SK-N-SH (cell line): ENCODE measurements at regions not wholly inside any gene's neighbourhood (a gene's known extent, or its start where the extent isn't known, plus 50 kb on each side); places are given as distances from the start of the nearest gene placed in this dataset.

Source experiments
- CTCF ChIA-PET: fragments of 300-600, 350-600 bp; formaldehyde crosslinking; extraction: SDS; loops from one replicate; lab custom pipeline; 2021; lab: Yijun Ruan, JAX
- POLR2A ChIA-PET: fragments of 350-600 bp; sonication (Branson Sonifier 250); formaldehyde crosslinking; extraction: SDS; loops from one replicate; lab custom pipeline; 2020; ENCODE audit warnings: antibody characterized with exemption, inconsistent platforms; lab: Yijun Ruan, JAX
- DNase-seq: peaks from one replicate; pipeline ENCODE4 v3.0.0; 2012
- H2AFZ ChIP-seq: fragments of 200-600 bp; sonication (generic); 2 replicates; pipeline ENCODE4 v1.8.1; 2016; ENCODE audit warnings: antibody characterized with exemption, mild to moderate bottlenecking, low read depth
- H3F3A ChIP-seq: fragments of 200-600 bp; sonication (generic); replicated peaks from 2 replicates; pipeline ENCODE3; 2016; ENCODE audit warnings: antibody characterized with exemption, mild to moderate bottlenecking; ENCODE audit not compliant: insufficient read depth
- H3K27ac ChIP-seq, 2 experiments: fragments of 200-500 bp in 1 of 2; fragments of 200-600 bp in 1 of 2; sonication (Bioruptor generic) in 1 of 2; sonication (generic), shearing (Covaris generic) in 1 of 2; 2 replicates each; pipeline versions ENCODE4 v1.5.1 to v1.6.1; 2014 to 2016; ENCODE audit warnings: low read depth in 2 of 2, inconsistent platforms in 1 of 2, low read length in 1 of 2, mild to moderate bottlenecking in 1 of 2, mixed read lengths in 1 of 2
- H3K27me3 ChIP-seq: fragments of 200-600 bp; sonication (generic), shearing (Covaris generic); 2 replicates; pipeline ENCODE4 v1.6.1; 2016; ENCODE audit warnings: mixed run types; ENCODE audit not compliant: insufficient read depth
- H3K36me3 ChIP-seq, 2 experiments: fragments of 200-500 bp in 1 of 2; fragments of 200-600 bp in 1 of 2; sonication (Bioruptor generic) in 1 of 2; sonication (generic) in 1 of 2; replicated peaks in 1 of 2; 2 replicates each; pipeline versions ENCODE3 to v1.5.1; 2014 to 2016; ENCODE audit warnings: low read length in 1 of 2, mild to moderate bottlenecking in 1 of 2; ENCODE audit not compliant: insufficient read depth in 2 of 2, control insufficient read depth in 1 of 2
- H3K4me1 ChIP-seq, 2 experiments: fragments of 200-500 bp in 1 of 2; fragments of 200-600 bp in 1 of 2; sonication (Bioruptor generic) in 1 of 2; sonication (generic), shearing (Covaris generic) in 1 of 2; 2 replicates each; pipeline versions ENCODE4 v1.5.1 to v1.6.1; 2014 to 2016; ENCODE audit warnings: low read depth in 1 of 2, low read length in 1 of 2, mixed run types in 1 of 2; ENCODE audit not compliant: insufficient read depth in 2 of 2, control insufficient read depth in 1 of 2
- H3K4me2 ChIP-seq: fragments of 200-600 bp; sonication (generic), shearing (Covaris generic); 2 replicates; pipeline ENCODE4 v1.6.1; 2017; ENCODE audit warnings: mixed run types
- H3K4me3 ChIP-seq, 2 experiments: fragments of 200-500 bp in 1 of 2; fragments of 200-600 bp in 1 of 2; sonication (Bioruptor generic) in 1 of 2; sonication (generic), shearing (Covaris generic) in 1 of 2; 2 replicates each; pipeline versions ENCODE4 v1.5.1 to v1.8.1; 2014 to 2016; ENCODE audit warnings: low read depth in 2 of 2, inconsistent platforms in 1 of 2, low read length in 1 of 2, mild to moderate bottlenecking in 1 of 2, mixed read lengths in 1 of 2, moderate library complexity in 1 of 2
- H3K79me2 ChIP-seq: fragments of 200-600 bp; sonication (generic); 2 replicates; pipeline ENCODE4 v1.8.1; 2017; ENCODE audit warnings: mild to moderate bottlenecking; ENCODE audit not compliant: insufficient read depth
- H3K9ac ChIP-seq: fragments of 200-600 bp; sonication (generic); 2 replicates; pipeline ENCODE4 v1.6.1; 2017; ENCODE audit warnings: mixed run types
- H3K9me2 ChIP-seq: fragments of 200-600 bp; sonication (generic); 2 replicates; pipeline ENCODE4 v1.6.1; 2017; ENCODE audit warnings: mixed run types
- H3K9me3 ChIP-seq: fragments of 200-600 bp; sonication (generic); 2 replicates; pipeline ENCODE4 v1.6.1; 2017; ENCODE audit warnings: mixed run types, mild to moderate bottlenecking, moderate library complexity
- H4K20me1 ChIP-seq: fragments of 200-600 bp; sonication (generic); 2 replicates; pipeline ENCODE4 v1.6.1; 2017; ENCODE audit warnings: mild to moderate bottlenecking, mixed run types; ENCODE audit not compliant: insufficient read depth
- CHD2 ChIP-seq: fragments of 150-350 bp; IDR thresholded peaks from 2 replicates; pipeline ENCODE4 v1.6.1; 2018; ENCODE audit warnings: low read length; ENCODE audit not compliant: partially characterized antibody
- CTCF ChIP-seq: fragments of 200-600 bp; sonication (generic); IDR thresholded peaks from 2 replicates; pipeline ENCODE4 v1.6.1; 2017; ENCODE audit warnings: antibody characterized with exemption, mild to moderate bottlenecking, moderate library complexity
- ELF1 ChIP-seq: IDR thresholded peaks from 2 replicates; pipeline ENCODE4 v1.4.0; 2012
- FOSL2 ChIP-seq: IDR thresholded peaks from 2 replicates; pipeline ENCODE4 v1.4.0; 2012; ENCODE audit warnings: low read depth, mild to moderate bottlenecking, moderate library complexity, borderline replicate concordance
- FOXJ3 ChIP-seq: sonication (generic); formaldehyde crosslinking; IDR thresholded peaks from 2 replicates; pipeline ENCODE4 v1.5.1; 2020; ENCODE audit warnings: mild to moderate bottlenecking, missing genetic modification reagents
- GATA2 ChIP-seq: sonication (generic); formaldehyde crosslinking; IDR thresholded peaks from 2 replicates; pipeline ENCODE4 v1.5.0; 2020; ENCODE audit warnings: mild to moderate bottlenecking, missing genetic modification reagents
- IRF3 ChIP-seq: fragments of 150-350 bp; IDR thresholded peaks from 2 replicates; pipeline ENCODE4 v1.6.1; 2016; ENCODE audit warnings: mild to moderate bottlenecking, low read depth, low read length
- JUND ChIP-seq: IDR thresholded peaks from 2 replicates; pipeline ENCODE4 v1.4.0; 2012
- MAX ChIP-seq: IDR thresholded peaks from 2 replicates; pipeline ENCODE4 v1.4.0; 2012; ENCODE audit warnings: low read depth
- MXI1 ChIP-seq: IDR thresholded peaks from 2 replicates; pipeline ENCODE4 v1.6.1; 2012; ENCODE audit warnings: mild to moderate bottlenecking, low read depth, low read length, improper control_type of control experiment
- PBX3 ChIP-seq: IDR thresholded peaks from 2 replicates; pipeline ENCODE4; 2012
- POLR2AphosphoS5 ChIP-seq: IDR thresholded peaks from 2 replicates; pipeline ENCODE4 v1.6.1; 2012; ENCODE audit warnings: low read depth, low read length
- RCOR1 ChIP-seq: fragments of 150-350 bp; IDR thresholded peaks from 2 replicates; pipeline ENCODE4 v1.6.1; 2017; ENCODE audit warnings: antibody characterized with exemption, low read length
- RFX5 ChIP-seq: IDR thresholded peaks from 2 replicates; pipeline ENCODE4 v1.6.1; 2012; ENCODE audit warnings: mild to moderate bottlenecking, improper control_type of control experiment, low read length
- RXRA ChIP-seq: IDR thresholded peaks from 2 replicates; pipeline ENCODE4 v1.4.0; 2012; ENCODE audit warnings: low read depth, mild to moderate bottlenecking, borderline replicate concordance
- SIN3A ChIP-seq: IDR thresholded peaks from 2 replicates; pipeline ENCODE4 v1.6.1; 2012; ENCODE audit warnings: low read depth, mild to moderate bottlenecking, low read length, moderate library complexity, borderline replicate concordance
- SMC3 ChIP-seq: IDR thresholded peaks from 2 replicates; pipeline ENCODE4 v1.6.1; 2012; ENCODE audit warnings: low read depth, low read length, improper control_type of control experiment
- TAF1 ChIP-seq: IDR thresholded peaks from 2 replicates; pipeline ENCODE4 v1.6.1; 2012; ENCODE audit warnings: low read depth, mild to moderate bottlenecking, low read length, moderate library complexity, borderline replicate concordance
- TCF12 ChIP-seq: IDR thresholded peaks from 2 replicates; pipeline ENCODE4 v1.4.0; 2012
- TEAD4 ChIP-seq: IDR thresholded peaks from 2 replicates; pipeline ENCODE4 v1.4.0; 2012; ENCODE audit warnings: mild to moderate bottlenecking, borderline replicate concordance; ENCODE audit not compliant: insufficient read depth
- ZBTB33 ChIP-seq: IDR thresholded peaks from 2 replicates; pipeline ENCODE4 v1.4.0; 2012; ENCODE audit warnings: low read depth, borderline replicate concordance
- WGBS: methylation state at CpG from one replicate; pipeline ENCODE4 v1.1.6; 2017; ENCODE audit warnings: low lambda C conversion rate; 5-methylcytosine and 5-hydroxymethylcytosine counted together

GRCh38 chr4:1563768-1564485 is 120.2 kb downstream of the FAM53A start (continued):
- no peak for TF ChIP-seq IRF3
- no peak for TF ChIP-seq TEAD4
- no peak for TF ChIP-seq POLR2AphosphoS5
- TF ChIP-seq JUND, result no peak
- TF ChIP-seq ELF1, result no peak

GRCh38 chr4:1563241-1563640 is 120.9 kb downstream of the FAM53A start:
- no peak overlapping the region for H3K4me2 ChIP-seq
- TF ChIP-seq TCF12 (no peak), MAX (no peak)
- TF ChIP-seq, all 33 proteins: peak for 0
- no peaks in the 10 kb centered on the region for H3K9me3 ChIP-seq
- no peaks in the 10 kb centered on the region for H3F3A ChIP-seq
- peaks cover 68% of the 10 kb centered on the region for H3K27me3 ChIP-seq
- H3K4me1 ChIP-seq, result no peaks in the 10 kb centered on the region; a peak in 1 of 4 replicates
- WGBS, result no CpG with 5 or more reads among the region's 9 CpGs
- H3K27ac ChIP-seq, result no peak overlapping the region
- no peaks in the 10 kb centered on the region for H3K79me2 ChIP-seq
- H3K36me3 ChIP-seq, result no peaks in the 10 kb centered on the region
- DNase-seq, result no peak
- H3K4me3 ChIP-seq, result no peak overlapping the region
- ChIA-PET CTCF (interaction anchor here (0.8 to 1.4 kb wide), 6 partner anchors 13 to 66 kb away, joined by 3 to 4 read pairs (median 4); no protein-coding TSS in a partner anchor), POLR2A (no interaction called here)
- no peak overlapping the region for H3K9ac ChIP-seq
- H2AFZ ChIP-seq, result no peak overlapping the region
- H3K9me2 ChIP-seq, result no peaks in the 10 kb centered on the region
- H4K20me1 ChIP-seq, result 0 out of 2 replicates have a peak, but pooled peaks cover 8% of the 10 kb centered on the region

GRCh38 chr4:1562771-1563170 is 121.3 kb downstream of the FAM53A start:
- 36% methylated on average over 4 of the region's 12 CpGs for WGBS
- DNase-seq, result no peak
- Histone ChIP-seq H3K79me2 (no peaks in the 10 kb centered on the region), H3K4me3 (no peak overlapping the region), H3K27ac (no peak overlapping the region), H3K27me3 (peaks cover 72% of the 10 kb centered on the region), H3F3A (no peaks in the 10 kb centered on the region), H3K36me3 (no peaks in the 10 kb centered on the region), H3K4me2 (no peak overlapping the region), H3K9me3 (no peaks in the 10 kb centered on the region), H3K4me1 (no peaks in the 10 kb centered on the region; a peak in 1 of 4 replicates), H3K9me2 (no peaks in the 10 kb centered on the region), H3K9ac (no peak overlapping the region), H4K20me1 (0 out of 2 replicates have a peak, but pooled peaks cover 5% of the 10 kb centered on the region), H2AFZ (no peak overlapping the region)
- ChIA-PET CTCF (interaction anchor here (0.8 to 1.4 kb wide), 6 partner anchors 13 to 67 kb away, joined by 3 to 4 read pairs (median 4); no protein-coding TSS in a partner anchor), POLR2A (no interaction called here)
- TF ChIP-seq SIN3A (no peak), RCOR1 (no peak), ZBTB33 (no peak), FOXJ3 (CRISPR knock-in tag) (no peak), TCF12 (no peak), RFX5 (no peak), GATA2 (CRISPR knock-in tag) (no peak), RXRA (no peak), PBX3 (no peak), TAF1 (no peak), MXI1 (no peak), CHD2 (no peak), SMC3 (no peak), FOSL2 (no peak), CTCF (no peak)
